Spinal cord (tissue), 9 donors: ENCODE measurements at regions not wholly inside any gene's neighbourhood (a gene's known extent, or its start where the extent isn't known, plus 50 kb on each side); places are given as distances from the start of the nearest gene placed in this dataset.

ENCODE experiments used
- DNase-seq, 6 donors: peaks; one replicate each; pipeline versions ENCODE4 v3.0.0 to v3.0.0-alpha.2; 2013 to 2015; ENCODE audit warnings: low spot score in 6 of 6, low read depth in 4 of 6
- H3K27ac ChIP-seq: one replicate; pipeline ENCODE4 v1.5.1; 2013; ENCODE audit warnings: low read depth, low read length, control low read depth
- H3K27me3 ChIP-seq: one replicate; pipeline ENCODE4 v1.6.1; 2013; ENCODE audit warnings: low read length; ENCODE audit not compliant: control insufficient read depth, insufficient read depth
- H3K36me3 ChIP-seq: one replicate; pipeline ENCODE4 v1.6.1; 2013; ENCODE audit warnings: low read length; ENCODE audit not compliant: control insufficient read depth, insufficient read depth
- H3K4me1 ChIP-seq: one replicate; pipeline ENCODE4 v1.6.1; 2013; ENCODE audit warnings: low read length; ENCODE audit not compliant: control insufficient read depth, insufficient read depth
- H3K4me3 ChIP-seq: one replicate; pipeline ENCODE4 v1.5.1; 2013; ENCODE audit warnings: low read depth, low read length, control low read depth
- H3K9me3 ChIP-seq: one replicate; pipeline ENCODE4 v1.6.1; 2013; ENCODE audit warnings: low read length; ENCODE audit not compliant: control insufficient read depth, insufficient read depth
- WGBS: methylation state at CpG from one replicate; pipeline ENCODE4 v1.1.5; 2013; ENCODE audit warnings: missing lambda C conversion rate; ENCODE audit not compliant: insufficient coverage; 5-methylcytosine and 5-hydroxymethylcytosine counted together
- donor health status: healthy.

GRCh38 chr4:114464726-114465272 is 133.8 kb upstream of the UGT8 start:
- H3K9me3 ChIP-seq: no peaks in the 10 kb centered on the region
- H3K27ac ChIP-seq: no peak overlapping the region
- no peaks in the 10 kb centered on the region for H3K36me3 ChIP-seq
- 82% methylated on average over 5 of the region's 7 CpGs for WGBS
- H3K27me3 ChIP-seq: no peaks in the 10 kb centered on the region
- no peak overlapping the region for H3K4me3 ChIP-seq
- no peak for DNase-seq
- H3K4me1 ChIP-seq: no peaks in the 10 kb centered on the region

- Histone ChIP-seq H3K4me3 (no peak overlapping the region), H3K9me3 (no peaks in the 10 kb centered on the region), H3K27ac (no peak overlapping the region), H3K36me3 (no peaks in the 10 kb centered on the region), H3K27me3 (no peaks in the 10 kb centered on the region), H3K4me1 (no peaks in the 10 kb centered on the region)
- no peak for DNase-seq
- no CpG with 5 or more reads among the region's 1 CpG for WGBS
These were observed 132.8 kb upstream of the UGT8 start for GRCh38 chr4:114465766-114466165.

DNA sequence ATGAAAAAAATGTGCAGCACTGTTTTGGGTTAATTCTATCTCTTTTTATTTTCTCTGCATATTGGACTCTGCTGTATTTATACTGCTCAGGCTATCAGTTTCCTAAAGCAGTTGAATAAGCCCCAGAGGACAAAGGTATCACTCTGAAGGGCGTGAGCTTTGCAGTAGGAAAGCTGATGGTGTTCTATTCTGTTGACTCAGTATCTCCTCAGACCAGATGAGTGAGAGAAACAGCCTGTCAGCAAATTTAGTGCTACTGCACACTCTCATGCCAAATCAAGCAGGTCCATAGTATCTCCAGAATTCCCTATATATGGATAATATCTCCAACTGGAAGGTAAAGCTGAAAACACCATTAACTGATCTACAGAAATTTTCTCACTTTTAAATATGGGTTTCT is 132.3 kb upstream of the UGT8 start:
- 75% methylated on average over 1 of the region's 1 CpG for WGBS
- no peaks in the 10 kb centered on the region for H3K4me1 ChIP-seq
- H3K27ac ChIP-seq: no peak overlapping the region
- H3K36me3 ChIP-seq: no peaks in the 10 kb centered on the region
- H3K27me3 ChIP-seq: no peaks in the 10 kb centered on the region
- no peaks in the 10 kb centered on the region for H3K9me3 ChIP-seq
- H3K4me3 ChIP-seq: no peak overlapping the region
- no peak for DNase-seq

- 93% methylated on average over 8 of the region's 9 CpGs for WGBS
- peaks cover 2% of the 10 kb centered on the region for H3K9me3 ChIP-seq
- H3K4me3 ChIP-seq: no peak overlapping the region
- no peak overlapping the region for H3K27ac ChIP-seq
- no peaks in the 10 kb centered on the region for H3K4me1 ChIP-seq
- no peaks in the 10 kb centered on the region for H3K27me3 ChIP-seq
- no peaks in the 10 kb centered on the region for H3K36me3 ChIP-seq
- DNase-seq: no peak
These were observed 126.2 kb upstream of the UGT8 start for GRCh38 chr4:114472269-114473032.

- peaks cover 2% of the 10 kb centered on the region for H3K9me3 ChIP-seq
- no peak overlapping the region for H3K27ac ChIP-seq
- no peak overlapping the region for H3K4me3 ChIP-seq
- H3K36me3 ChIP-seq: no peaks in the 10 kb centered on the region
- no CpG with 5 or more reads among the region's 3 CpGs for WGBS
- H3K27me3 ChIP-seq: no peaks in the 10 kb centered on the region
- H3K4me1 ChIP-seq: no peaks in the 10 kb centered on the region
- DNase-seq: peak in 1 of 6 donors; percentile 17
These were observed 124.3 kb upstream of the UGT8 start for GRCh38 chr4:114474188-114474800.

DNA sequence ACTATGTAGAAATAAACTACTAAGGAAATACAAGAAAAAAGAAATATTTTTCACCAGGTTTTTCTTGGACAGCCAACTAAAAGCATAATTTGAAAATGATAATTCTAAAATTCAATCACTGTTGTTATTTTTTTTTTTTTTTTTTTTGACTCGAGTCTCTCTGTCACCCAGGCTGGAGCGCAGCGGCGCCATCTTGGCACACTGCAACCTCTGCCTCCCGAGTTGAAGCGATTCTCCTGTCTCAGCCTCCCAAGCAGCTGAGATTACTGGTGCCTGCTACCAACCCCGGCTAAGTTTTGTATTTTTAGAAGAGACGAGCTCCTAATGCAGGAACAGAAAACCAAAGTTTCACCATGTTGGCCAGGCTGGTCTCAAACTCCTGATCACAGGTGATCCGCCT is 122.3 kb upstream of the UGT8 start:
- no peak for DNase-seq
- no peaks in the 10 kb centered on the region for H3K36me3 ChIP-seq
- H3K27ac ChIP-seq: no peak overlapping the region
- no peak overlapping the region for H3K4me3 ChIP-seq
- no peaks in the 10 kb centered on the region for H3K27me3 ChIP-seq
- peaks cover 2% of the 10 kb centered on the region for H3K9me3 ChIP-seq
- H3K4me1 ChIP-seq: no peaks in the 10 kb centered on the region
- WGBS: 96% methylated on average over 7 of the region's 9 CpGs

DNA sequence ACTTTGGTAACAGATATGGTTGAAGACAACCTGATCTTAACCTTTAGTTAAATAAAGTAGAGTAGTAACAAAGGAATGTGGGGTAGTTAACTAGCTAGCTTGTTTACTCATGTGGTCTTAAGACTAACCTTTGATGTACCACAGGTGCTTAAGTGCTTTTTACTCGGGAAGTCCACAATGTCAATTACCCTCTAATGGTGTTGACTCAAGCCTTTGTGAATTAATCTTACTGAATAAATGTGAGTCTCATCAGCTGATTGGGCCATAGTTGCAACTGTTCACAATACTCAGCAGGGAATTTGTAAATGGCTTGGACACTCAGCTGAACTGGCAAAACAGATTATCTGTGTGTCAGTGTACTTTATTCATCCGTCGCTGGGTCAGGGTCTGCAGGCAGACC is 119.0 kb upstream of the UGT8 start:
- Histone ChIP-seq H3K9me3 (no peaks in the 10 kb centered on the region), H3K4me1 (no peaks in the 10 kb centered on the region), H3K27ac (no peak overlapping the region), H3K27me3 (no peaks in the 10 kb centered on the region), H3K36me3 (no peaks in the 10 kb centered on the region), H3K4me3 (no peak overlapping the region)
- DNase-seq: no peak
- WGBS: 96% methylated on average over 2 of the region's 3 CpGs

- 92% methylated on average over 18 of the region's 18 CpGs for WGBS
- H3K36me3 ChIP-seq: no peaks in the 10 kb centered on the region
- no peak overlapping the region for H3K27ac ChIP-seq
- no peak overlapping the region for H3K4me3 ChIP-seq
- H3K9me3 ChIP-seq: no peaks in the 10 kb centered on the region
- H3K27me3 ChIP-seq: no peaks in the 10 kb centered on the region
- no peaks in the 10 kb centered on the region for H3K4me1 ChIP-seq
- DNase-seq: no peak
These were observed 116.8 kb upstream of the UGT8 start for GRCh38 chr4:114481856-114482255.

DNA sequence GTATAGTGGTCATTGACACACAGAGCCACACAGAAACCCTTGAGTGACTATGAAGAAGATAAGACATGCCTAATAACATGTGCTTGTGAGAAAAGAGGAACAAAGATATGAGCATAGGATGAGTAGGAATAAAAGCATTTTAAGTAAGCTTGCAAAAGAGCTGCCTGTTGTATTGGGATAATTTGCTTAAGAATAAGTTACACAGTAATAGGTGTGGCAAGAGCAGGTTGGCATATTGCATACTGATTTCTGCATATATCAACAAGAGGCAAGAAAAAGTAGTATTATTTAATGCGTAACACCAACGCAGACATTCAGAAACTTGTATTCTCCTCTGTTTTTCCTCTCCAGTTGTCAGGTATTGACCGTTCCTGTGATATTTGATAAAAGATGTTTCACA is 111.5 kb upstream of the UGT8 start:
- Histone ChIP-seq H3K27me3 (no peaks in the 10 kb centered on the region), H3K4me1 (no peaks in the 10 kb centered on the region), H3K27ac (no peak overlapping the region), H3K4me3 (no peak overlapping the region), H3K9me3 (no peaks in the 10 kb centered on the region), H3K36me3 (no peaks in the 10 kb centered on the region)
- DNase-seq: no peak
- WGBS: no CpG with 5 or more reads among the region's 3 CpGs
